ENCODE measurements at regions not wholly inside any gene's neighbourhood (a gene's known extent, or its start where the extent isn't known, plus 50 kb on each side); places are given as distances from the start of the nearest gene placed in this dataset.

DNA sequence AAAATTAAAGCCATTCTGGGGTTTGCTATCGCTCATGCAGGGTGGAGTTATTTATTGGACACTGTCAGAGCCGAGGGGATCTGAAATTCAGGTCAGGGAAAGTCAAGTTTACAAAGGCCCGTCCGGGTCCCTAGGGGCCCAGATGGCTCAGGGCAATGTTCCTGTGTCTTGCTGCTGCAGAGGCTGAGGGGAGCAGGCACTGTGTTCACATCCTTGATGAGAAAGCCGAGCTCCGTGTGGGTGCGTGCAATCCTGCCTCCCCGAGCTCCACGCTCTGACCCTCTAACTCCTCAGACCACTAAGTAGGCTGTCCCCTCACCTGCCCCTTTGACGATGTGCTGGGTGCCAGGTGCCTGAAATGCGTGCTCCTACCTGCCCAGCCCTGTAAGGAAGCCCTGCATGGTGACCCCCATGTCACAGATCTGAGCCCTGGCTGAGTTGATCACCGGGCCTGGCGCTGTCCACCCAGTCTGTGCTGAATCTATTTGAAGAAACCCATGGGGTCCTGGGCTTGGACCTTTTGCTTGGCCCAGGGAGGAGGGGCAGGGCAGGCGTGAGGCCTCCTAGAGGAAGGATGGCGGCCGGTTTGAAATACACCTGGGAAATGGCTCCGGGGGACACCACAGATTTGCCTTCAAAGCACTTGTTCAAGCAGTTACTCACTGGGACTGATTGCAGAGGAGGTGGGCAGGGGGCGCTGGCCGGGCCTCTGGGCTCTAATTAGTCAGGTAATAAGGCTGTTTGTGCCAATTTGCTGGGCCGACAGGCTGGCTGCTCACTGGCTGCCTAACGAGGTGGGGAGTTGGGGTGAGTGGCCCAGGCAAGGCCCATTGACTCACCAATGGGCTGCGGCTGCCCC is 204.3 kb downstream of the KIF26A start:
- Mint-ChIP-seq H3K4me3 (no peak overlapping the region), H3K9me3 (peaks cover 20% of the 10 kb centered on the region), H3K27me3 (ENCODE audit: low read depth, poor library complexity) (peaks cover 66% of the 10 kb centered on the region), H3K4me1 (peaks cover 13% of the 10 kb centered on the region), H3K36me3 (ENCODE audit: low read depth) (no peaks in the 10 kb centered on the region), H3K27ac (no peak overlapping the region)
- peak; percentile 59 for DNase-seq
- TF ChIP-seq, protein P1, sequence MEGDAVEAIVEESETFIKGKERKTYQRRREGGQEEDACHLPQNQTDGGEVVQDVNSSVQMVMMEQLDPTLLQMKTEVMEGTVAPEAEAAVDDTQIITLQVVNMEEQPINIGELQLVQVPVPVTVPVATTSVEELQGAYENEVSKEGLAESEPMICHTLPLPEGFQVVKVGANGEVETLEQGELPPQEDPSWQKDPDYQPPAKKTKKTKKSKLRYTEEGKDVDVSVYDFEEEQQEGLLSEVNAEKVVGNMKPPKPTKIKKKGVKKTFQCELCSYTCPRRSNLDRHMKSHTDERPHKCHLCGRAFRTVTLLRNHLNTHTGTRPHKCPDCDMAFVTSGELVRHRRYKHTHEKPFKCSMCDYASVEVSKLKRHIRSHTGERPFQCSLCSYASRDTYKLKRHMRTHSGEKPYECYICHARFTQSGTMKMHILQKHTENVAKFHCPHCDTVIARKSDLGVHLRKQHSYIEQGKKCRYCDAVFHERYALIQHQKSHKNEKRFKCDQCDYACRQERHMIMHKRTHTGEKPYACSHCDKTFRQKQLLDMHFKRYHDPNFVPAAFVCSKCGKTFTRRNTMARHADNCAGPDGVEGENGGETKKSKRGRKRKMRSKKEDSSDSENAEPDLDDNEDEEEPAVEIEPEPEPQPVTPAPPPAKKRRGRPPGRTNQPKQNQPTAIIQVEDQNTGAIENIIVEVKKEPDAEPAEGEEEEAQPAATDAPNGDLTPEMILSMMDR (IDR thresholded peaks at IDR 0.05), result no peak

DNA sequence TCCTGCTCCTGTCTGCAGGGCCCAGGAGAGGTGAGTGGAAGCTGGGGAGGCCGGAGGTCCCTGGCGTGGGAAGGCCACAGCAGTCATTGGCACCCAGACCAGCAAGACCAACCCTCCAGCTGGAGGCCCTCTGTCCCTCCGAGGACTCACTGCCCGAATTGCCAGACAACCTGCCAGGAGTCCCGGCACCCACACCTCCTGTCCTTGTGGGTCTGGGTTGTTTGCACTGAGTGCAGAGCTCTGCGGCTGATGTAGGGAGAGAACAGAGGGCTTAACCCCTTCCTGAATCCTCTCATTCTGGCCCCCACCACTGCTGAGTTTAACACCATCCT is 204.9 kb downstream of the KIF26A start:
- peaks cover 13% of the 10 kb centered on the region for H3K4me1 Mint-ChIP-seq
- TF ChIP-seq, protein P1 (IDR thresholded peaks at IDR 0.05), result no peak
- H3K27me3 Mint-ChIP-seq (ENCODE audit: low read depth, poor library complexity), result peaks cover 70% of the 10 kb centered on the region
- no peak overlapping the region for H3K27ac Mint-ChIP-seq
- H3K36me3 Mint-ChIP-seq (ENCODE audit: low read depth), result no peaks in the 10 kb centered on the region
- no peak for DNase-seq
- H3K9me3 Mint-ChIP-seq, result peaks cover 16% of the 10 kb centered on the region
- H3K4me3 Mint-ChIP-seq, result no peak overlapping the region

DNA sequence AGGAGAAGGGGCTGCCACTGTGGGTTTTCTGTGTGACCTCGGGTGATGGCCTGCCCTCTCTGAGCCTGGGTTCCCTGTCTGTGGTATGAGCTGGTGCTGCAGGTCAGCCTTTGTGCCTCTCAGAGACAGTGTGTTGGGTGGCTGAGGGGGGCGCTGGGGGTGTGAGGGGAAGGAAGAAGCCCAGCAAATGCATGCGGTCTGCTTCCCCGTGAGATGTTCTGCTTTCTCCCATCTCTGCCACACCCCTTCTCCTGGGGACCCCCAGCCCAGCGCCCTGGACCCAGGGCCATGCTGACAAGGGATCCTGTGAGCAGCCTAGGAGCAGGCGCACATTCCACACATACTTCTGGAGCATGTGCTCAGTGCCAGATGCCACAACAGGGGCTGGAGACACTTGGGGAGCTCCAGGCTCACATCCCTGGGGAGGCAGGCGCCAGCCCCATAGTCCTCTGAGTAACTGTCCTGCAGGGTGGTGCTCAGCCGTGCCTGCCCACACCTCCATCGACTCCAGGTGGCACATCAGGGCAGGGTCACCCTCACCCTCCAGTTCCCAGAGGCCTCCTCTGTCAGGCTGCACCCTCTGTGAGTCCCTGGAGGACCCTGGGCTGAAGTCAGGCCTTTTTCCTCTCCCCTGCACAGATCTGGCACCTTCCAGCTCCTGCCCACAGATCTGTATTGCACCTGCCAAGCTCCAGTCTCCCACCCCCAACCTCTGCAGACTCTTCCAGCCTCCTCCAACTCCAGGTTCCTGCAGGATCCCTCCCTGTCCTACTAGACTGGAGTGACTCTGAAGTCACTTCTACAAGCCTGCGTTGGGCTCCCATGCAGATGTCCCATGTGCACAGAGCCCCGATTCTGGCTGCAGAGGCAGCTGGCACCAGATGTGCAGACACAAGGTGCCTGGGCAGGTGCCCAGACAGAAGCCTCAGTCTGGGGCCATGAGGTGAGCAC is 205.6 kb downstream of the KIF26A start:
- H3K36me3 Mint-ChIP-seq (ENCODE audit: low read depth), result no peaks in the 10 kb centered on the region
- peaks cover 13% of the 10 kb centered on the region for H3K4me1 Mint-ChIP-seq
- no peak overlapping the region for H3K27ac Mint-ChIP-seq
- peaks cover 64% of the 10 kb centered on the region for H3K27me3 Mint-ChIP-seq (ENCODE audit: low read depth, poor library complexity)
- peaks cover 9% of the 10 kb centered on the region for H3K9me3 Mint-ChIP-seq
- TF ChIP-seq, protein P1 (IDR thresholded peaks at IDR 0.05), result no peak
- no peak for DNase-seq
- no peak overlapping the region for H3K4me3 Mint-ChIP-seq

DNA sequence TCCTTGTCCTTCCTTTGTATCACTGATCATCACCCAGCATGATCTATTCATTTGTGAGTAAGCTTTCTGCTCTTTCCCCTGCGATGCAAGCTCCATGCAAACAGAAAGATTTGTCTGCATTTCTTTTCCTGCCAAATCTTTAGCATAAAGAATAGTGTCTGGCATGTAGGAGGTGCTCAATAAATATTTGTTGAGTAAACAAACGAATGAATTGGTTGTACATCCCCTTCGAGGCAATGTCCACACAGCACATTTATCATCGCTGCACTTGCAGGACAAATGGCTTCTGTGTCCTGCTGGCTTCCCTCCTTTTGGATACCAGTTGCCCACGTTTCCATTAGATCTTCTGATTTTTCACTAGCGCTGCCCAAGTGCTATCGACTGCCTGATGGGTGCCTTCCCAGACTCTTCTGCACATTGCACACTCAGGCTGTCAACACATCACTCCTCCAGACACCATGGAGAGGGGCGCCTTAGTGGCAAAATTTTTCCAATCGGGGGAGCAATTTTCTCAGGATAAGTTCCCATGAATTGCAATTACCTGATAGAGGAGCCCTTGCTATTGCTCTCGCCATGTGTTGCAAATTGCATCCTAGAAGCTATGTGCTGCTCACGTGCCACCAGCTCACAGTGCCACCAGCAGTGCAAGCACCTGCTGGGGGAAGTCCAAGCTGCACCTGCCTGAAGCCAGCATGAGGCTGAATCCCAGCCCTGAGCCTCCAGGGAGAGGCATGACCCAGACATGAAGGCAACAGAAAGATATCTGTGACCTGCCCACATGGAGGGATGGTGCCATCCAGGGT is 206.6 kb downstream of the KIF26A start:
- no peak for DNase-seq
- no peak overlapping the region for H3K27ac Mint-ChIP-seq
- H3K27me3 Mint-ChIP-seq (ENCODE audit: low read depth, poor library complexity), result peaks cover 63% of the 10 kb centered on the region
- TF ChIP-seq, protein P1 (IDR thresholded peaks at IDR 0.05), result no peak
- H3K4me3 Mint-ChIP-seq, result no peak overlapping the region
- no peaks in the 10 kb centered on the region for H3K36me3 Mint-ChIP-seq (ENCODE audit: low read depth)
- peaks cover 13% of the 10 kb centered on the region for H3K4me1 Mint-ChIP-seq
- peaks cover 4% of the 10 kb centered on the region for H3K9me3 Mint-ChIP-seq

DNA sequence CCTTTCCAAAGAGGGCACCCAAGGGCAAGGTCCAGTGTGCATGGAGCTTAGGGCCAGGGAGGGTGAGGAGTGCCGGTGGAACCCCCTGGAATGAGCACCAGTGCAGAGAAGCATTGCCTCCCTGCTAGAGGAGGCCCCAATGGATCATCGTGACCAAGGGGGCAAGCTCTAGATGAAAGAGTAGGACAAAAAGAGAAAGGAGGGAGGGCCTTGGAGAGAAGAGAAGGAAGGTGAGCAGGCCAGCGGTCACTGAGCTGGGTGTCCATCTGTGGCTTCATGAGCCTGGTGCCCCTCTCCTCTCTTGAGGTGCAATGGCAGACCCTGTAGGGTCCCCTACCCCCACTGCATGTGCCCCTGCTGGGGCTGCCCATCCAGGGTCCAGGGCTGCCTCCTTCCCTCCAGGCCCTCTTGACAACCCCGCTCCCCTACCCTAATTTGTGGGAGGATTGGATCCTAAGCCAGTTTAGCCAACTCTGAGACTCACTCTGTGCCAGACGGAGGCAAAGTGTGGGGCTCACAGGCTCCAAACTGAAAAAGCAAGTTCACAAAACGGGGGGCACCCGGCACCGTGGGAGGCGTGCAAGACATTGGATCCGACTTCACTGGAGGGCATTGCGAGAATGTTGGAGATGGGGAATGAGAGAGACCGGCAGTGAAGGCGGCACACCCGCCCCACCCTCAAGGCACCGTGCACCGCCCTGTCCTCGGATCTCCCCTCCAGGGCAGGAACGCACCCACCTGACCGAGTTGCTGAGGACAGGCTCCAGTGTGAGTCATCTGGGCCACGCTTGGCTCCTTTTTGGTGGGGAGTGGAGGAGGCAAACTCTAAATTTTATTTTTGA is 207.5 kb downstream of the KIF26A start:
- no peak for DNase-seq
- Mint-ChIP-seq H3K36me3 (ENCODE audit: low read depth) (no peaks in the 10 kb centered on the region), H3K27me3 (ENCODE audit: low read depth, poor library complexity) (peaks cover 61% of the 10 kb centered on the region), H3K4me3 (no peak overlapping the region), H3K27ac (no peak overlapping the region), H3K4me1 (peaks cover 13% of the 10 kb centered on the region), H3K9me3 (peaks cover 4% of the 10 kb centered on the region)
- TF ChIP-seq, protein P1 (IDR thresholded peaks at IDR 0.05), result no peak
